T-helper 2 cell treated with Interferon-gamma antibody and Interleukin-4, amounts not matched to agents 100 ng/mL and 5 ng/mL, for 36 hours (primary cell): ENCODE measurements at regions not wholly inside any gene's neighbourhood (a gene's known extent, or its start where the extent isn't known, plus 50 kb on each side); places are given as distances from the start of the nearest gene placed in this dataset.

Experiments
- intact Hi-C: fragments of 100-400 bp; cut with micrococcal nuclease; formaldehyde crosslinking; loops from one replicate; pipeline ENCODE4 v1.15.1; 2023

GRCh38 chr2:129893244-129893643 lies 86.2 kb upstream of the RAB6C start:
- intact Hi-C loops = no loop called here

GRCh38 chr2:129894616-129895015 lies 84.8 kb upstream of the RAB6C start:
- intact Hi-C loops = no loop called here

- intact Hi-C loops = no loop called here
Observed at GRCh38 chr2:129895061-129895460, 84.4 kb upstream of the RAB6C start.

- intact Hi-C loops = no loop called here
Observed at GRCh38 chr2:129895526-129896082, 83.9 kb upstream of the RAB6C start.

GRCh38 chr2:129896226-129897100 lies 83.0 kb upstream of the RAB6C start:
- intact Hi-C loops = no loop called here

- intact Hi-C loops = no loop called here
Observed at GRCh38 chr2:129901754-129902415, 77.6 kb upstream of the RAB6C start.

- intact Hi-C loops = no loop called here
Observed at GRCh38 chr2:129902731-129903585, 76.5 kb upstream of the RAB6C start.

GRCh38 chr2:129903586-129904425 lies 75.7 kb upstream of the RAB6C start:
- intact Hi-C loops = no loop called here

- intact Hi-C loops = no loop called here
Observed at GRCh38 chr2:129904532-129905446, 74.7 kb upstream of the RAB6C start.

- intact Hi-C loops = no loop called here
Observed at GRCh38 chr2:129905664-129906081, 73.8 kb upstream of the RAB6C start.

GRCh38 chr2:129906139-129906860 lies 73.2 kb upstream of the RAB6C start:
- intact Hi-C loops = no loop called here

- intact Hi-C loops = no loop called here
Observed at GRCh38 chr2:129906861-129907235, 72.6 kb upstream of the RAB6C start.

- intact Hi-C loops = no loop called here
Observed at GRCh38 chr2:129907256-129907998, 72.0 kb upstream of the RAB6C start.

GRCh38 chr2:129908721-129909373 lies 70.6 kb upstream of the RAB6C start:
- intact Hi-C loops = no loop called here

- intact Hi-C loops = no loop called here
Observed at GRCh38 chr2:129909651-129910418, 69.6 kb upstream of the RAB6C start.

GRCh38 chr2:129910446-129911362 lies 68.8 kb upstream of the RAB6C start:
- intact Hi-C loops = no loop called here
